Pancreas (tissue), 10 donors: ENCODE measurements at regions not wholly inside any gene's neighbourhood (a gene's known extent, or its start where the extent isn't known, plus 50 kb on each side); places are given as distances from the start of the nearest gene placed in this dataset.
A peak's percentile ranks its signal among the peaks of the same experiment; 100 is the strongest.

Experiments
- ATAC-seq, 4 donors: fragments of 200-7000 bp; cut with Tn5 transposase; one replicate each; pipeline versions ENCODE4 v1.8.0 to v1.9.1; 2020; ENCODE audit warnings: mild to moderate bottlenecking in 4 of 4, moderate library complexity in 4 of 4
- DNase-seq, 6 donors: peaks; one replicate each; pipeline ENCODE4 v3.0.0-alpha.2; 2020
- FAIRE-seq: peaks from 2 replicates; lab custom pipeline; 2012; peaks lifted over from hg19 to GRCh38; lab: Jason Lieb, UNC
- H3K27ac ChIP-seq, 4 donors: fragments of 200-600 bp; sonication (generic); 1 replicate in 3 of 4; 2 replicates in 1 of 4; pipeline versions ENCODE4 v1.5.0 to v1.8.0; 2020
- H3K27me3 ChIP-seq, 4 donors: fragments of 200-600 bp; one replicate each; pipeline ENCODE4 v1.8.0; 2021
- H3K36me3 ChIP-seq, 3 donors: fragments of 200-600 bp; sonication (generic) in 1 of 3; one replicate each; pipeline versions ENCODE4 v1.5.0 to v1.8.0; 2020 to 2021
- H3K4me1 ChIP-seq, 3 donors: fragments of 200-600 bp; one replicate each; pipeline ENCODE4 v1.8.0; 2021
- H3K4me3 ChIP-seq, 4 donors: fragments of 200-600 bp; sonication (generic) in 2 of 4; one replicate each; pipeline versions ENCODE4 v1.5.0 to v1.8.0; 2020 to 2021
- H3K9me3 ChIP-seq, 4 donors: fragments of 200-600 bp; one replicate each; pipeline ENCODE4 v1.8.0; 2021
- CTCF ChIP-seq, 4 donors: fragments of 200-600 bp; sonication (generic) in 3 of 4; IDR thresholded peaks; one replicate each; pipeline versions ENCODE4 v1.5.0 to v1.8.0; 2021; ENCODE audit warnings: antibody characterized with exemption in 4 of 4
- WGBS, 2 donors: extraction: QIAGEN DNeasy Blood & Tissue Kit; methylation state at CpG; one replicate each; pipeline ENCODE4 v1.1.7; 2013; 5-methylcytosine and 5-hydroxymethylcytosine counted together
- intact Hi-C, 3 donors: fragments of 100-400 bp; cut with DNase I; formaldehyde crosslinking; loops; one replicate each; pipeline versions ENCODE4 v1.11.1 to v1.14.2; 2022
- donor health status: healthy with polysubstance abuse.
- donor health status: DM: no; HTN: no; CAD: no; lungs with moderate emphysema.
- donor health status: DM: no; HTN: no; CAD: no.
- donor health status: control.
- donor health status: control.
- donor health status: Bipolar disorder and iron deficiency.
- donor health status: DM: yes; HTN: yes; CAD: no.
- donor health status: DM: no; HTN: no; CAD: no.
- donor health status: DM: no; HTN: no; CAD: no.
- donor health status: DM: yes; HTN: yes; CAD: no.

GRCh38 chr1:67491280-67491679 lies 61.1 kb upstream of the SERBP1 start:
- Histone ChIP-seq H3K27ac (no peak overlapping the region), H3K36me3 (no peaks in the 10 kb centered on the region), H3K9me3 (no peaks in the 10 kb centered on the region), H3K27me3 (no peaks in the 10 kb centered on the region), H3K4me3 (no peak overlapping the region), H3K4me1 (no peaks in the 10 kb centered on the region)
- 75 to 79% methylated on average over 3 of the region's 3 CpGs for WGBS, 2 donors
- intact Hi-C loops, result loop anchor here in 1 of 3 donors (10.0 kb wide), 2 partner anchors 146 to 256 kb away; no protein-coding TSS in a partner anchor
- DNase-seq (no peak), FAIRE-seq (no peak), ATAC-seq (no peak)
- no peak for TF ChIP-seq CTCF (IDR thresholded peaks at IDR 0.05)

GRCh38 chr1:67493148-67493547 lies 62.9 kb upstream of the SERBP1 start:
- intact Hi-C loops, result loop anchor here in 1 of 3 donors (10.0 kb wide), 2 partner anchors 148 to 258 kb away; no protein-coding TSS in a partner anchor
- Histone ChIP-seq H3K4me3 (no peak overlapping the region), H3K9me3 (no peaks in the 10 kb centered on the region), H3K4me1 (no peaks in the 10 kb centered on the region), H3K36me3 (no peaks in the 10 kb centered on the region), H3K27ac (no peak overlapping the region), H3K27me3 (no peaks in the 10 kb centered on the region)
- no peak for DNase-seq
- FAIRE-seq, result no peak
- WGBS, 2 donors, result 62 to 66% methylated on average over 2 of the region's 2 CpGs
- no peak for ATAC-seq
- TF ChIP-seq CTCF (IDR thresholded peaks at IDR 0.05), result no peak

GRCh38 chr1:67495327-67495726 lies 65.1 kb upstream of the SERBP1 start:
- no peaks in the 10 kb centered on the region for H3K36me3 ChIP-seq
- no peaks in the 10 kb centered on the region for H3K9me3 ChIP-seq
- WGBS, 2 donors, result 93 to 99% methylated on average over 6 of the region's 6 CpGs
- intact Hi-C loops, result loop anchor here in 2 of 3 donors (5.0 to 10.0 kb wide), 3 partner anchors 151 to 261 kb away; no protein-coding TSS in a partner anchor
- no peak overlapping the region for H3K27ac ChIP-seq
- H3K4me1 ChIP-seq, result no peaks in the 10 kb centered on the region
- no peak overlapping the region for H3K4me3 ChIP-seq
- TF ChIP-seq CTCF (IDR thresholded peaks at IDR 0.05), result no peak
- no peaks in the 10 kb centered on the region for H3K27me3 ChIP-seq
- FAIRE-seq (no peak), DNase-seq (no peak), ATAC-seq (no peak)

- Histone ChIP-seq H3K27ac (no peak overlapping the region), H3K4me1 (no peaks in the 10 kb centered on the region), H3K9me3 (no peaks in the 10 kb centered on the region), H3K27me3 (no peaks in the 10 kb centered on the region), H3K36me3 (no peaks in the 10 kb centered on the region), H3K4me3 (no peak overlapping the region)
- ATAC-seq (no peak), DNase-seq (no peak), FAIRE-seq (no peak)
- WGBS, 2 donors, result 59% methylated on average over 9 of the region's 9 CpGs
- no peak for TF ChIP-seq CTCF (IDR thresholded peaks at IDR 0.05)
- intact Hi-C loops, result loop anchor here in 2 of 3 donors (5.0 to 10.0 kb wide), 3 partner anchors 152 to 262 kb away; no protein-coding TSS in a partner anchor
Measured at GRCh38 chr1:67496329-67496728, 66.1 kb upstream of the SERBP1 start.

- ATAC-seq, result peak; percentile 99 to 100 (median 100)
- H3K27me3 ChIP-seq, result no peaks in the 10 kb centered on the region
- 1 to 2% methylated on average over 18 of the region's 18 CpGs for WGBS, 2 donors
- no peaks in the 10 kb centered on the region for H3K9me3 ChIP-seq
- no peak overlapping the region for H3K27ac ChIP-seq
- peak; percentile 68 to 92 (median 88) for DNase-seq
- intact Hi-C loops, result loop anchor here in 1 of 3 donors (5.0 kb wide), 1 partner anchor 153 kb away; no protein-coding TSS in a partner anchor
- FAIRE-seq, result no peak
- no peak overlapping the region for H3K4me3 ChIP-seq
- no peaks in the 10 kb centered on the region for H3K4me1 ChIP-seq
- peak; percentile 97 to 98 (median 97) for TF ChIP-seq CTCF (IDR thresholded peaks at IDR 0.05)
- no peaks in the 10 kb centered on the region for H3K36me3 ChIP-seq
Measured at GRCh38 chr1:67500413-67500959, 70.3 kb upstream of the SERBP1 start.
